ENCODE measurements at regions not wholly inside any gene's neighbourhood (a gene's known extent, or its start where the extent isn't known, plus 50 kb on each side); places are given as distances from the start of the nearest gene placed in this dataset.
A peak's percentile ranks its signal among the peaks of the same experiment; 100 is the strongest.
"Not testable (repeated sequence)": the region's sequence is repeated elsewhere in the genome, so short reads cannot be mapped to it uniquely, and the experiment has no call there.

DNA sequence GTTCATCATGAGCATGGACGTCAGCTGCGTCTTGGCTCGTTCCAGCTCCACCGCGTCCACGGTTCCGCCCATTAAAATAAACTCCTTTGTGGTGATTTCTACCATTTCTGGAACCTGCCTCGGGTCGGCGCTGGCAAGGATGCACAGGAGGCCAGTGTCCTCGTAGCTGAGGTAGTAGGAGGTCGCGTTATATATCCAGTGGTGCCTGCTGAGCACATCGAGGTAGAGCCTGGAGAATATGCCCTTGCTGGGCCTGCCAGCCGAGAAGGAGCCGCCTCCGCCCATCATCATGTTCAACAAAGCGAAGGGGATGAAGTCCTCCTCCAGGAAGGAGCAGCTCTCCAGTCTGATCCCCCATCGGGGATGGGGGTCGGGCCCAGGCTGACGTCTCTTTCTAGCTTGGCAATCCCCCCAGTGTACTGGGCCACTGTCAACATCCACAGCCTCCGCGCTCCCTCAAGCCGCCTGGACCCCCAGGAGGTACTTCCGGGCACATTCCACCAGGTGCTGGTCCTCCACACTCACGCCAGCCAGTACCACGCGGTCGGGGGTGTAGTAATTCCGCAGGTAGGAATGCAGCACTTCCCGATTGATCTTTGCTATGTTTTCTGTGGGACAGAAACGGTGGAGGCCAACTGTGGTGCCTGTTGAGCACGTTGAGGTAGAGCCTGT lies 120.9 kb upstream of the GRID2 start:
- intact Hi-C loops (cut with DNase I): no loop called here
- peak in 1 of 42 donors; percentile 12 for DNase-seq

DNA sequence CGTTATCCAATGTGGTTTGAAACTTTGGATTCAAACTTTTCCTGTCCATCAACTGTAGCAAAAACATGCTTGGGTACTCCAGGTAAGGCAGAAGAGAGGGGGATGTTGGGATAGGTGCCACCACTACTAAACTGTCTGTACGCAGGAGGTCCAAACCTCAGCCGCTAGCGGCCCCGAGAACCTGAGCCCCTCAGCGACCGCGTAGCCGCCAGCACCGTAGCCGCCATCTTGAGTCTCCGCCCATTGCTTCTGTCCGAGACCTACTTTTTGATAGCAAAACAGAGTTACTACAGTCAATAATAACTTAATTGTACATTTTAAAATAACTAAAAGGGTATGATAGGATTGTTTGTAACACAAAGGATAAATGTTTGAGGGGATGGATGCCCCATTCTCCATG lies 119.9 kb upstream of the GRID2 start:
- intact Hi-C loops (cut with DNase I): no loop called here

DNA sequence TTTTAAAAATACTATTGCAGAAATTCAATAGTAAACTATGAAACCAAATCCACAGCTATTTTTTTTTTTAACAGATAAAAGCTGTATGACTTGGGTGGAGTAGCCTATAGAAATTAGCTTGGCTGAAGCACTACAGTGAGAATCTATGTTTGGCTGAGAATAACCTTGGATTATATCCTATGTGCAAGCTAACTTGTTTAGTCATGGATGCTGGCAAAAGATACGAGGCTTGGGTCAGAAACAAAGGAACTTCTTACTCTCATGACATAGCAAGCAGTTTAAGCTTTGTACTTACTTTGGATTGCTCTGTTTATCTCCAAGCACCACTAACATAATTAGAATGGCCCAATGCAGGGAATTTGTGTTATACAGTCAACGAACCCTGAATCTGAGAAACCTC lies 119.2 kb upstream of the GRID2 start:
- no peak for DNase-seq
- intact Hi-C loops (cut with DNase I): no loop called here

More for the DNA sequence above, 119.9 kb upstream of the GRID2 start:
- DNase-seq: no peak

DNA sequence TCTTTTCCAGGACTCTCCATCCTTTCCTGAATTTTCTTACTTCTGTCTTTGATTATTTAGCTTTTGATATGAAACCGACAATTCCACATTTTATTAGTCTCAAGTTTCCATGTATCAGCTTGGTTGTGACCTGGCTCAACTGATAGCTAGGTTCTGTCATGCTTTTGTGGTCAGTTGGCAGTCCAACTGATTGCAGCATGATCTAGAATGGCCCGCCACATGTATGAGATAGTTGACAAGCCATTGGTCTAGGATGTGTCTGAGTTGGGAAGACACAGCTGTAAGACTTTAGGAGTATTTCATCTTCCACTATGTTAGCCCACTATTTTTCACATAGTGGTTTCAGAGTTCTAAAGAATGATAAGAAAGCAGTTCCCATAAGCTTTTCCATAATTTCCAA lies 117.5 kb upstream of the GRID2 start:
- intact Hi-C loops (cut with DNase I): no loop called here
- DNase-seq: no peak

DNA sequence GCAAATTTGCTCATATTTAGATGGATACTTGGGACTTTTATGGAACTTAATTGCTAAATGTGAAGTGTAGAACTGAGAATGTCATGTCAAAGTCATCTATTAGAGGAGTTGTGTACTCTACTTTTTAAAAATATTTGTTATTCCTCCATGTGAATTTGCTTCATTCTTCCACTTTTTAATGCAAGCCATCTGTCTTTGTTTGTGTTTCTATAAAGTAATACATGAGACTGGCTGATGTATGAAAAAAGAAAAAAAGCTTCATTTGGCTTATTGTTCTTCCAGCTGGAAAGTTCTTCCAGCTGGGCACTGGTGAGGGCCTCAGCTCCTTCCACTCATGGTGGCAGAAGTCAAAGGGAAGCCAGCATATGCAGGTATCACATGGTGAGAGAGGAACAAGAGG lies 114.6 kb upstream of the GRID2 start:
- DNase-seq: no peak
- intact Hi-C loops (cut with DNase I): no loop called here

DNA sequence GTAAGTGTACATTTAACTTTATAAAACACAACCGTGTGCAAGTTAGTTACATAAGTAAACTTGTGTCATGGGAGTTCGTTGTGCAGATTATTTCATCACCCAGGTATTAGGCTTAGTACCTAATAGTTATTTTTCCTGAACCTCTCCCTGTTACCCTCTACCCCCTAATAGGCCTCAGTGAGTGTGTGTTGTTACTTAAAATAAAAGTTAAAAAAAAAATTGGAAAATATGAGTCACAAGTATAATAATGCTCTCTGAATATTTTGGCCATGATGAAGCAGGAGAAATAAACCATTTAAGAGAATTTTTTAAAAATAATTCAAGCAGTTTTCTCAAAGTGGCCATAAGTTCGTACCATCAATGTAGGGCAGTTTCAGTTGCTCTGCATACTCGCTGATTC lies 105.1 kb upstream of the GRID2 start:
- intact Hi-C loops (cut with DNase I): no loop called here
- DNase-seq: no peak

DNA sequence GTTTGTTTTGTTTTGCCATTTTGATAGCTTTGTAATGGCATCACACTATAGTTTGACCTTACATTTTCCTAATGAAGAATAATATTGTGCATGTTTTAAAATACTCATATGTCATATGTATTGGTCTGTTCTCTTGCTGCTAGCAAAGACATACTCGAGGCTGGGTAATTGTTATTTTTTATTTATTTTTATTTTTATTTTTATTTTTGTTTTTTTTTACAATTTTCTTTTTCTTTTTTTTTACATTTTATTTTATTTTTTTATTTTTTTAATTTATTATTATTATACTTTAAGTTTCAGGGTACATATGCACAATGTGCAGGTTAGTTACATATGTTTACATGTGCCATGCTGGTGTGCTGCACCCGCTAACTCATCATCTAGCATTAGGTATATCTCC lies 104.6 kb upstream of the GRID2 start:
- intact Hi-C loops (cut with DNase I): no loop called here
- no peak for DNase-seq

DNA sequence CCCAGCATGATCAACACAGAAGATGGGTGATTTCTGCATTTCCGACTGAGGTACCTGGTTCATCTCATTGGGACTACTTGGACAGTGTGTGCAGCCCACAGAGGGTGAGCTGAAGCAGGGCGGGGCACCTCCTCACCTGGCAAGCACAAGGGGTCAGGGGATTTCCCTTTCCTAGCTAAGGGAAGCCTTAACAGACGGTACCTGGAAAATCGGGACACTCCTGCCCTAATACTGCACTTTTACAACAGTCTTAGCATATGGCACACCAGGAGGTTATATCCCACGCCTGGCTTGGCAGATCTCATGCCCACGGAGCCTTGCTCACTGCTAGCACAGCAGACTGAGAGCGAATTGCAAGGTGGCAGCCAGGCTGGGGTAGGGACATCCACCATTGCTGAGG lies 92.9 kb upstream of the GRID2 start:
- intact Hi-C loops (cut with DNase I): no loop called here
- no peak for DNase-seq

DNA sequence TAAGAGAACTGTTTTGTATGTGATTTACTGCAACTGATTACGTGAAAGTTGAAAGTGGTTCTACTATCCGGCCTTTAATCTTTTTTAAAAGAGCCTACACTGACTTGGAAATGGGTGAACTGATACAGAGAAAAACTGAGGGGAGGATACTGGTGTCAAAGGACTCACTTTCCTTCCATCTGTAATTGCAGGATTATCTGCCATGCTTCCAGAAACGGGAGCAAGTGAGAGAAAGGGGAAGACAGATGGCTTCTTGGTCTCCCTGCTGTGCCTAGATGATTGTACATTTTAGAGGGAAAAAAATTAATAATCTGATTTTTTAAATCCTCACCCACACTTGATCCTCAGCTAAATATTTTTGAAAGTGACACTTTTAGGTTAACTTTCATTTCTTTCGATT lies 88.3 kb upstream of the GRID2 start:
- no peak for DNase-seq
- intact Hi-C loops (cut with DNase I): no loop called here

DNA sequence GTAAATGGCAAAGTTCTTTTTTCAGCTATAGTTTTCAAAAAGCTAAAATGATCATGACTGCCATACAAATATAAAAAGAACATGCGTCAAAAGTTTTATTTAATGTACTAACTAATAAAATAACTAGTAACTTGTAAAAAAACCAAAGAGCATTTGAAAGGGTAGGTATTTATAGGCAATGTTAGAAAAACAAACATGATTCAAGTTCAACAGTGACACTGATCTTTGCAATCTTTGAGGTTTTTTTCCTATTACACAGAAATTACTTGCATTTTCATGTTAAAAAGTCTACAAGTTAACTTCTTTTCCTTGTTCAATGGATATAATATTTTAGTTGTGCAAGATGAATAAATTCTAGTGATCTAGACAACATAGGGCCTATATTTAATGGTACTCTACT lies 72.3 kb upstream of the GRID2 start:
- no peak for DNase-seq
- intact Hi-C loops (cut with DNase I): no loop called here

DNA sequence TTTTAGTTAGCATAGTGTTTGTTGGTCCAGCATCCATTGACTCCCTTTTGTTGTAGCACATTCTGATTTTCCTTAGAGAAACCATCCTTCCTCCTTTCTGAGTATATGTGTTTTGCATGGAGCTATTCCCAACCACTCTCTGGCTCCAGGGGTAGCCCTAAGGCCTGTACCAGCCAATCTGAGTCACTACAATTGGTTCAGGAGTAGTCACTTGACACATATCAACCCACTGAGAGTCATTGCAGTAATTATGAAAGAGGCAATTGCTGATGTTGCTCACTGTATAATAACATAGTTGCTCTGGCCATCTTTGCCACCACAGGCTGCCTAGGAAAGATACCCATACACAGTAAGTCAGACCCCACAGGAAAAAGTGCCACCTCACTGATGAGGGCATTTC lies 71.2 kb upstream of the GRID2 start:
- DNase-seq: no peak
- intact Hi-C loops (cut with DNase I): no loop called here

DNA sequence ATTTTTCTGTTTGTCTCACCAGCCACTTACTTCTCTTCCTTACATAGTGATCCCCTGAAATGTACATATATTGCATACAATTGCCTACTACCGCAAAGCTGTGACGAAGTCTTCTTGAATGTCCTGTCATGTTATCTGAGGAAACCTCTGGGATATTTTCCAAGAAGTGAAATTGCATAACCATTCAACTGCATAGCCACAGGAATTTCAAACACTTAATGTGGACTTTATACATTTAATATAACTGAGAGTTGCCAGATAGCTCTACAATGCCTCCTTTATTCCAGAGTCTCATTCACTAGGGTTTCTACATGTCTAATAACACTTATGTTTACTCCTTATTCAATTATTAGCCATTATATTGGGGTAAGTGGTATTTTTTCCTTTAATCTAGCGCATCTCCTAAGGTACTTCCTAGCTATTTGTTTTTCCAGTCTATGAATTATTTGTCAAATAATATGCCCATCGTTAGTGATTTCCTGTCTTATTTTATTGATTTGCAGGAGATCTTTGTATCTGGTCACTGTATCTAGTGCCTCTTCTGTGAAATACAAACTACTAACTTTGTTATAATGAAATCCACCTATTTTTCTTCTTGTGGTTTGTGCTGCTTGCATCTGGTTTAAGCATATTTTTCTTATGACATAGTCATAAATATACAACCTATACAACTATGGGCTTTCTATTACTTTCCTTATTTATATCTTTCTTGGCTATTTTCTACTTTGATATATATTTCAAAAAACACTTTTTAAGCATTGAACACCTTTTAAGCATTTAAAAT lies 69.2 kb upstream of the GRID2 start:
- no peak for DNase-seq
- intact Hi-C loops (cut with DNase I): no loop called here

DNA sequence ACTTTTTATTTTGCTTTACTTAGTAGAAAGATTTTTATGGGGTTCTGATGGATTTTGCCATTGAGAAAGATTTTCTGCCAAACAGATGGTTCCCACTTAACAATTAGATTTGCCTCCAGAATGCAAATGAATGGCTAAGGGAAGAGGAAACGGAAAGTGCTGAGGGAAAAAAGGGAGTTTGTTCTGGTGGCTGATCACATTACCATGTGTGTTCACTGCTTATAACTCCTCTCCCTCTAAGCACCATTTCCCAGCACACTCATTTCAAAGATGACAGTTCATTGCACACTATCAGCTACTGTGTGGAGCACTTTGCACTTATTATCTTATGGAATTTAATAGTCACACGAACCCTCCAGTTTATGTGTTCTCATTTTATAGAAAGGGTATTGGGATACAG lies 68.0 kb upstream of the GRID2 start:
- no peak for DNase-seq
- intact Hi-C loops (cut with DNase I): no loop called here

DNA sequence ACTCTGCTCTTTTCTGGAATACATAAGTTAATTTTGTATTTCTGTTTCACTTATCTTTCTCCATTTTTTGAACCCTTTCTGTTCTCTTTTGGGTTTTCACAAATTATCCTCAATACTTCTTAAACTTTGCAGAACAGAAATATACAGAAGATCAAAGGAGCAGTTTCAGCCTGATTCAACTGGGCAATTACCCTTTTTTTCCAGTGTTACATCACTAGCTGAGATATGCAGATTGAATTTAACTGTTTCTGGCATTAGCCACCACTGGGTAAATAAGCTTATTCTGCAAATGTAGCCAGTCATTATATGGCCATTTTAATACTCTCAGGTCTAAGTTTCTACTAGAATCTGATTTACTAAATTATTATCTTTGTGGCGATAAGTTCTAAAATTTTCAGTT lies 66.9 kb upstream of the GRID2 start:
- DNase-seq: no peak

DNA sequence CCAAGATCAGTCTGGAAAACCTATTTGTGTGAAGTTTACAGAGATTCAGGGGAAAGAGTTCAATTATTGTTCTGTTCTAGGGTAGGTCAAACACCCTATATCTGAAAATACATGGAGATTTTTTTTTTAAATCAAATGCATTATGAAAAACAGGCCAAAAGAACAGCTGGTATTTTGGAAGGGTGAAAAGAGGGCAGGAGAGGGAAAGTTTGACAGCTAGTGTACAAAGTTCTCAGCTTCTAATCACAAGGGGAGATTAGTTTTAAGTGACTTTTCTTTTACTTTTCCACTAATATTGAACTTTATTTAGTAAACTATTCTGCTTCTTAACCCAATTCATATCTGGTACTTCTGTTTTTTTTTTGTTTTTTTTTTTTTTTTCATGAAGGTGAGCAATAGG lies 66.2 kb upstream of the GRID2 start:
- DNase-seq: no peak
- intact Hi-C loops (cut with DNase I): no loop called here

More for the DNA sequence above, 66.9 kb upstream of the GRID2 start:
- intact Hi-C loops (cut with DNase I): no loop called here

DNA sequence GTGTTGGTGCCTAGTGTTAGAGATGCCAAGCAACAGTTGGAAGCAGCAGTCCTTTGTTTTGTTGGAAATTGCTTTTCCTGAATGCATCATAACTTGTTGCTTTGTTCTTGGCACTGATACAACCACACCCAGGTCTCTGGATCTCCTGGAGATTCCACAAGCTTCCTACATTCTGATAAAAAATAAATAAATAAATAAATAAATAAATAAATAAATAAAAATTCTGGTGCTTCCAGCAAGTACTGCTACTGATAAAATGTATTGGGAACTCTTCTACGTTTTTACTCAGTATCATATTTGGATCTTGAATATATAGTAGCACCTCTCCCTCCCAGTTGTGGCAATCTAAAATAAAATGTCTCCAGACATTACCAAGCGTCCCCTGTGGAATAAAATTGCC lies 62.7 kb upstream of the GRID2 start:
- DNase-seq: no peak
- intact Hi-C loops (cut with DNase I): no loop called here

DNA sequence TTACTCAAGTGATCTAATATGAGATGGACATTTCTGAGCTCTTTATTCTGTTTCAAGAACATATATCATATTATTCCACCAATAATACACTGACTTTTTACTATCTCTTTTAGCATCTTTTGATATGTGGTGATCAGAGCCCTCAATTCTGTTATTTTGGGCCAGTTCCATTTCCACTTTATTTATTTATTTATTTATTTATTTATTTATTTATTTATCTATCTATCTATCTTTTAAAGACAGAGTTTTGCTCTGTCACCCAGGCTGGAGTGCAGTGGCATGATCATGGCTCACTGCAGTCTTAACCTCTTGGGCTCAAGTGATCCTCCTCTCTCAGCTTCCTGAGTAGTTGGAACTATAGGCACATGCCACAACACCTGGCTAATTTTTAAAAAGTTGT lies 57.4 kb upstream of the GRID2 start:
- intact Hi-C loops (cut with DNase I): no loop called here
- no peak for DNase-seq

DNA sequence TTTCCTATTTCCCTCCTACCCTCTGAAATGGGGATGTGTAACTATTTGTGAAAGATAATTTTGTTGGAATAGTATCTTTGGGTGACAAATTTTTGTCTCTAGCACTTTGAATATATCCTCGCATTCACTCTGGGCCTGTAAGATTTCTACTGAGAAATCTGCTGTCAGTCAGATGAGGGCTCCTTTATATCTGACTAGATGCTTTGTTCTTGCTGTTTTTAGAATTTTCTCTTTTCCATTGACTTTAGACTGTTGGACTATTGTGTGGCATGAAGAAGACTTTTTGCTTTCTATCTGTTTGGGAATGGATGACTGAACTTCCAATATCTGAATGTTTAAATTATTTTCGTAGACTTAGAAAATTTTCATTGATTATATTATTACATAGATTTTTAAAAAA lies 54.2 kb upstream of the GRID2 start:
- intact Hi-C loops (cut with DNase I): no loop called here
- DNase-seq: peak in 1 of 42 donors; percentile 16

DNA sequence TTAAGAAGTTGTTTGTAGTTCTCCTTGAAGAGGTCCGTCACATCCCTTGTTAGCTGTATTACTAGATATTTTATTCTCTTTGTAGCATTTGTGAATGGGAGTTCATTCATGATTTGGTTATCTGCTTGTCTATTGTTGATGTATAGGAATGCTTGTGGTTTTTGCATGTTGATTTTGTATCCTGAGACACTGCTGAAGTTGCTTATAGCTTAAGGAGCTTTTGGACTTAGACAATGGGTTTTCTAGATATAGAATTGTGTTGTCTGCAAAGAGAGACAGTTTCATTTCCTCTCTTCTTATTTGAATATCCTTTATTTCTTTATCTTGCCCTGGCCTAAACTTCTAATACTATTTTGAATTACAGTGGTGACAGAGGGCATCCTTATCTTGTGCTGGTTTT lies 52.1 kb upstream of the GRID2 start:
- intact Hi-C loops (cut with DNase I): no loop called here
- DNase-seq: no peak

DNA sequence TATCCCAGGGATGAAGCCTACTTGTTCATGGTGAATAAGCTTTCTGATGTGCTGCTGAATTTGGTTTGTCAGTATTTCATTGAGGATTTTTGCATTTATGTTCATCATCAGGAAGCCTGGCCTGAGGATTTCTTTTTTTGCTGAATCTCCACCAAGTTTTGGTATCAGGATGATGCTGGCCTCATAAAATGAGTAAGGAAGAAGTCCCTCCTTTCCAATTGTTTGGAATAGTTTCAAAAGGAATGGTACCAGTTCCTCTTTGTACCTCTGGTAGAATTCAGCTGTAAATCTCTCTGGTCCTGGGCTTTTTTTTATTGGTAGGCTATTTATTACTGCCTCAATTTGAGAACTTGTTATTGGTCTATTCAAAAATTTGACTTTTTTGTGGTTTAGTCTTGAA lies 51.4 kb upstream of the GRID2 start:
- intact Hi-C loops (cut with DNase I); DNase-seq: not testable (repeated sequence)

DNA sequence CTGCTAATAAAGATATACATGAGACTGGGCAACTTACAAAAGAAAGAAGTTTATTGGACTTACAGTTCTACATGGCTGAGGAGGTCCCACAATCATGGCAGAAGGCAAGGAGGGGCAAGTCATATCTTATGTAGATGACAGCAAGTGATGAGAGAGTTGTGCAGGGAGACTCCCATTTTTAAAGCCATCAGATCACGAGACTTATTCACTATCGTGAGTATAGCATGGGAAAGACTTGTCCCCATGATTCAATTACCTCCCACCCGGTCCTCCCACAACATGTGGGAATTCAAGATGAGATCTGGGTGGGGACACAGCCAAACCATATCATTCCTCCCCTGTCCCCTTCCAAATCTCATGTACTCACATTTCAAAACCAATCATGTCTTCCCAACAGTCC lies 50.9 kb upstream of the GRID2 start:
- DNase-seq: no peak
- intact Hi-C loops (cut with DNase I): no loop called here
